Panc1 (cell line): ENCODE measurements at regions not wholly inside any gene's neighbourhood (a gene's known extent, or its start where the extent isn't known, plus 50 kb on each side); places are given as distances from the start of the nearest gene placed in this dataset.

Source experiments
- ATAC-seq: fragments of 200-7000 bp; cut with Tn5 transposase; 2 replicates; pipeline ENCODE4 v1.9.1; 2020; ENCODE audit warnings: mild to moderate bottlenecking, moderate library complexity
- BruUV-seq: library from RNA; stranded (reverse); fragments of 400-500 nt; replicated peaks from 2 replicates; lab custom pipeline; 2021; lab: Mats Ljungman, UMichigan
- CTCF ChIA-PET: fragments of 300-600 bp; sonication (Branson Sonifier 250); formaldehyde crosslinking; loops from one replicate; lab custom pipeline; 2022; ENCODE audit warnings: antibody characterized with exemption; lab: Charles Lee
- POLR2A ChIA-PET: fragments of 300-600 bp; sonication (Branson Sonifier 250); formaldehyde crosslinking; loops from one replicate; lab custom pipeline; 2022; ENCODE audit warnings: antibody characterized with exemption; lab: Charles Lee
- DNase-seq: peaks from one replicate; pipeline ENCODE4 v3.0.0-alpha.2; 2010; ENCODE audit warnings: low read depth, low spot score
- H3K27ac ChIP-seq: 2 replicates; pipeline ENCODE4 v1.5.1; 2011; ENCODE audit warnings: mild to moderate bottlenecking, low read length, inconsistent platforms
- H3K27me3 ChIP-seq: fragments of 200-500 bp; sonication (Bioruptor generic); 2 replicates; pipeline ENCODE4 v1.6.0; 2014; ENCODE audit warnings: low read length, inconsistent platforms; ENCODE audit not compliant: control insufficient read depth, insufficient read depth
- H3K36me3 ChIP-seq: fragments of 200-500 bp; sonication (Bioruptor generic); 2 replicates; pipeline ENCODE4 v1.5.1; 2014; ENCODE audit warnings: inconsistent platforms, mild to moderate bottlenecking, low read length, moderate library complexity; ENCODE audit not compliant: control insufficient read depth, insufficient read depth
- H3K4me1 ChIP-seq: 2 replicates; pipeline ENCODE4 v1.5.1; 2011; ENCODE audit warnings: inconsistent platforms, mild to moderate bottlenecking, low read length, moderate library complexity; ENCODE audit not compliant: control insufficient read depth, insufficient read depth
- H3K4me3 ChIP-seq, 2 experiments: 2 replicates each; pipeline ENCODE4 v1.5.1; 2011 to 2012; ENCODE audit warnings: low read depth in 2 of 2, low read length in 2 of 2, mild to moderate bottlenecking in 2 of 2, inconsistent platforms in 1 of 2, moderate library complexity in 1 of 2
- H3K9me3 ChIP-seq: fragments of 200-500 bp; sonication (Bioruptor generic); 2 replicates; pipeline ENCODE4 v1.5.1; 2014; ENCODE audit warnings: low read depth, mild to moderate bottlenecking, inconsistent platforms, low read length, moderate library complexity; ENCODE audit not compliant: control insufficient read depth, insufficient read depth
- POLR2AphosphoS5 ChIP-seq: IDR thresholded peaks from 2 replicates; pipeline ENCODE4 v1.6.1; 2012; ENCODE audit warnings: mild to moderate bottlenecking, low read depth, low read length, moderate library complexity
- REST ChIP-seq, 2 experiments: IDR thresholded peaks; 2 replicates each; pipeline ENCODE4 v1.6.1; 2011 to 2012; ENCODE audit warnings: low read depth in 2 of 2, control low read depth in 1 of 2, low read length in 1 of 2, mild to moderate bottlenecking in 1 of 2, moderate library complexity in 1 of 2; ENCODE audit not compliant: insufficient read depth in 1 of 2
- SIN3A ChIP-seq: IDR thresholded peaks from 2 replicates; pipeline ENCODE4 v1.6.1; 2012; ENCODE audit warnings: low read depth, mild to moderate bottlenecking, low read length, moderate library complexity, borderline replicate concordance; ENCODE audit not compliant: insufficient read depth
- TCF7L2 ChIP-seq: IDR thresholded peaks from 2 replicates; pipeline ENCODE4 v1.6.1; 2011; ENCODE audit warnings: mild to moderate bottlenecking, low read depth, low read length, inconsistent platforms
- in situ Hi-C: cut with HindIII; loops from 2 replicates; pipeline ENCODE4 v1.10.0; 2016; ENCODE audit warnings: low sequenced_read_pairs, low pct_unique_long_range_greater_than_20kb
- intact Hi-C: fragments of 100-400 bp; cut with micrococcal nuclease; formaldehyde crosslinking; loops from one replicate; pipeline ENCODE4 v1.10.0; 2022; ENCODE audit not compliant: unreplicated experiment
- TF ChIP-seq, protein P1 (sequence below): fragments of 450-650 bp; IDR thresholded peaks from 2 replicates; pipeline ENCODE4 v1.5.1; 2017; ENCODE audit warnings: mild to moderate bottlenecking

GRCh38 chr1:96519851-96520578 is 201.6 kb upstream of the PTBP2 start:
- intact Hi-C loops (no loop called here), in situ Hi-C loops (no loop called here)
- Histone ChIP-seq H3K4me3 (no peak overlapping the region), H3K27me3 (no peaks in the 10 kb centered on the region), H3K4me1 (no peaks in the 10 kb centered on the region), H3K9me3 (no peaks in the 10 kb centered on the region), H3K36me3 (no peaks in the 10 kb centered on the region), H3K27ac (no peak overlapping the region)
- TF ChIP-seq REST (IDR thresholded peaks at IDR 0.05; ENCODE audit: insufficient read depth in 1 of 2, low read depth in 2 of 2, low read length in 1 of 2) (no peak), POLR2AphosphoS5 (no peak), TCF7L2 (no peak), SIN3A (no peak)
- TF ChIP-seq, protein P1, sequence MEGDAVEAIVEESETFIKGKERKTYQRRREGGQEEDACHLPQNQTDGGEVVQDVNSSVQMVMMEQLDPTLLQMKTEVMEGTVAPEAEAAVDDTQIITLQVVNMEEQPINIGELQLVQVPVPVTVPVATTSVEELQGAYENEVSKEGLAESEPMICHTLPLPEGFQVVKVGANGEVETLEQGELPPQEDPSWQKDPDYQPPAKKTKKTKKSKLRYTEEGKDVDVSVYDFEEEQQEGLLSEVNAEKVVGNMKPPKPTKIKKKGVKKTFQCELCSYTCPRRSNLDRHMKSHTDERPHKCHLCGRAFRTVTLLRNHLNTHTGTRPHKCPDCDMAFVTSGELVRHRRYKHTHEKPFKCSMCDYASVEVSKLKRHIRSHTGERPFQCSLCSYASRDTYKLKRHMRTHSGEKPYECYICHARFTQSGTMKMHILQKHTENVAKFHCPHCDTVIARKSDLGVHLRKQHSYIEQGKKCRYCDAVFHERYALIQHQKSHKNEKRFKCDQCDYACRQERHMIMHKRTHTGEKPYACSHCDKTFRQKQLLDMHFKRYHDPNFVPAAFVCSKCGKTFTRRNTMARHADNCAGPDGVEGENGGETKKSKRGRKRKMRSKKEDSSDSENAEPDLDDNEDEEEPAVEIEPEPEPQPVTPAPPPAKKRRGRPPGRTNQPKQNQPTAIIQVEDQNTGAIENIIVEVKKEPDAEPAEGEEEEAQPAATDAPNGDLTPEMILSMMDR, result no peak
- BruUV-seq, result no TSS peak
- ATAC-seq (no peak), DNase-seq (no peak)
- POLR2A ChIA-PET, result no interaction called here
- CTCF ChIA-PET, result no interaction called here

- intact Hi-C loops, result no loop called here
- in situ Hi-C loops, result no loop called here
- H3K9me3 ChIP-seq, result no peaks in the 10 kb centered on the region
- H3K4me1 ChIP-seq, result no peaks in the 10 kb centered on the region
- H3K36me3 ChIP-seq, result no peaks in the 10 kb centered on the region
- ChIA-PET POLR2A (no interaction called here), CTCF (no interaction called here)
- DNase-seq, result no peak
- no peak overlapping the region for H3K27ac ChIP-seq
- ATAC-seq, result no peak
- TF ChIP-seq TCF7L2 (no peak), POLR2AphosphoS5 (no peak), SIN3A (no peak), REST (IDR thresholded peaks at IDR 0.05; ENCODE audit: insufficient read depth in 1 of 2, low read depth in 2 of 2, low read length in 1 of 2) (no peak)
- TF ChIP-seq, protein P1, result no peak
- no peak overlapping the region for H3K4me3 ChIP-seq
- no peaks in the 10 kb centered on the region for H3K27me3 ChIP-seq
- no TSS peak for BruUV-seq
Observed at GRCh38 chr1:96520579-96520947, 201.0 kb upstream of the PTBP2 start.
